ENCODE measurements at regions not wholly inside any gene's neighbourhood (a gene's known extent, or its start where the extent isn't known, plus 50 kb on each side); places are given as distances from the start of the nearest gene placed in this dataset.

DNA sequence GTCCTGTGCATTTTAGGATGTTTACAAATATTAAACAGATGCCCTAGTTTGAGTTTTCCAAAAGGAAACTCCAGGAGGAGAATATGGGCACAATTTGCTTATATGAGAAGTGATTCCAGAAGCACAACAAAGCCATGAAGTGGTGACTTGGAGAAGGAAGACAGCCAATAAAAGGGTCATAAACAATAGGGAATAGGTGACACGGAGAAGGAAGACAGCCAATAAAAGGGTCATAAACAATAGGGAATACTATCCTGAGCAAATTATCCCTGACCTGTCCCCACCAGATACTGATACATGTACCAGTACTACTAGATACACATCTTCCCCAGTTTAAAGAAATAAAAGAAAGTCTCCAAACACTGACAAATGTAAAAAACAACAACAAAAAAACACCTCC is 663.6 kb downstream of the GBE1 start:
- Histone ChIP-seq H3K4me3 (ENCODE audit: low read depth, low read length) (no peak overlapping the region), H3K27me3 (ENCODE audit: control insufficient read depth, insufficient read depth, low read length) (no peaks in the 10 kb centered on the region), H3K36me3 (ENCODE audit: control insufficient read depth, insufficient read depth, low read length) (no peaks in the 10 kb centered on the region)
- TF ChIP-seq, protein P1, sequence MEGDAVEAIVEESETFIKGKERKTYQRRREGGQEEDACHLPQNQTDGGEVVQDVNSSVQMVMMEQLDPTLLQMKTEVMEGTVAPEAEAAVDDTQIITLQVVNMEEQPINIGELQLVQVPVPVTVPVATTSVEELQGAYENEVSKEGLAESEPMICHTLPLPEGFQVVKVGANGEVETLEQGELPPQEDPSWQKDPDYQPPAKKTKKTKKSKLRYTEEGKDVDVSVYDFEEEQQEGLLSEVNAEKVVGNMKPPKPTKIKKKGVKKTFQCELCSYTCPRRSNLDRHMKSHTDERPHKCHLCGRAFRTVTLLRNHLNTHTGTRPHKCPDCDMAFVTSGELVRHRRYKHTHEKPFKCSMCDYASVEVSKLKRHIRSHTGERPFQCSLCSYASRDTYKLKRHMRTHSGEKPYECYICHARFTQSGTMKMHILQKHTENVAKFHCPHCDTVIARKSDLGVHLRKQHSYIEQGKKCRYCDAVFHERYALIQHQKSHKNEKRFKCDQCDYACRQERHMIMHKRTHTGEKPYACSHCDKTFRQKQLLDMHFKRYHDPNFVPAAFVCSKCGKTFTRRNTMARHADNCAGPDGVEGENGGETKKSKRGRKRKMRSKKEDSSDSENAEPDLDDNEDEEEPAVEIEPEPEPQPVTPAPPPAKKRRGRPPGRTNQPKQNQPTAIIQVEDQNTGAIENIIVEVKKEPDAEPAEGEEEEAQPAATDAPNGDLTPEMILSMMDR (IDR thresholded peaks at IDR 0.05; ENCODE audit: insufficient read depth, low read length, severe bottlenecking), result no peak
- FAIRE-seq (no peak), DNase-seq (ENCODE audit: low read depth) (no peak)

DNA sequence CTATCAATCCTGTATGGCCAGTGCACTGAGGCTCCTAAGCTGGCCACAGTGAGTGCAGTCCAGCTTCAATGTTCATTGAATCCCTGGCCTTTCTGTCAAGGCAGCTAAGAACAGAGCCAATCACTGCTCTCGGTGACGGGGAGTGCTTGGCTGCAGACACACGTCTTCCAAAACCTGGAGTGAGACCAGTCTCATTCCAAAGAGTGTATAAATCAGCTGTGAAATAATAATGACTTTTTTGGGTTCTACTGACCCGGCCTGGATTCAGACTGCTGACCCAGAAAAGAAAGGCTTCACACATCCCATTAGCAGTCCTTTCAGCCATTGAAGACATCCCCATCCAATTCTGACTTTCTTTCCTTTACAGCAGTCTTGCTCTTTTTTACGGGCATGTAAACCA is 665.5 kb downstream of the GBE1 start:
- Histone ChIP-seq H3K36me3 (ENCODE audit: control insufficient read depth, insufficient read depth, low read length) (no peaks in the 10 kb centered on the region), H3K27me3 (ENCODE audit: control insufficient read depth, insufficient read depth, low read length) (no peaks in the 10 kb centered on the region), H3K4me3 (ENCODE audit: low read depth, low read length) (no peak overlapping the region)
- DNase-seq (ENCODE audit: low read depth), result no peak
- TF ChIP-seq, protein P1 (IDR thresholded peaks at IDR 0.05; ENCODE audit: insufficient read depth, low read length, severe bottlenecking), result no peak
- FAIRE-seq, result no peak

- FAIRE-seq (no peak), DNase-seq (ENCODE audit: low read depth) (no peak)
- H3K36me3 ChIP-seq (ENCODE audit: control insufficient read depth, insufficient read depth, low read length), result no peaks in the 10 kb centered on the region
- no peaks in the 10 kb centered on the region for H3K27me3 ChIP-seq (ENCODE audit: control insufficient read depth, insufficient read depth, low read length)
- no peak overlapping the region for H3K4me3 ChIP-seq (ENCODE audit: low read depth, low read length)
- TF ChIP-seq, protein P1 (IDR thresholded peaks at IDR 0.05; ENCODE audit: insufficient read depth, low read length, severe bottlenecking), result no peak
Observed at GRCh38 chr3:81094986-81095385, 666.5 kb downstream of the GBE1 start.

DNA sequence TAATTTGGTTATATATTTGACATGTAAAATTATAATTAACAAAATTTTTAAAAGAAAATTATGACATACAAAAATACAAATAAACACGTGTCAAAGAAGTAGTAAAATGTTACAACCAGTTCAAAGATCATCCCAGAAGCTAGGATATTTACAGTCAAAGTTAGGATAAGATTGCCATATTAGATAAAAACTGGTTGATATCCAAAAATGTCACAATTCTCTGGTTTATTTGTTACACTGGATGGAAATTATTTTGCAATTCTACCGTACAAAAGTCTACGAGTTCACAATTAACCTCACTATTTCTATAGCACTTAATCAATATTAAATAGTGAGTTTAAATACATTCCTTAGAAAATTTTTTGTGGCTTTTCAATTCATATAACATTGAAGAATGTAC is 673.8 kb downstream of the GBE1 start:
- no peaks in the 10 kb centered on the region for H3K36me3 ChIP-seq (ENCODE audit: control insufficient read depth, insufficient read depth, low read length)
- FAIRE-seq (no peak), DNase-seq (ENCODE audit: low read depth) (no peak)
- TF ChIP-seq, protein P1 (IDR thresholded peaks at IDR 0.05; ENCODE audit: insufficient read depth, low read length, severe bottlenecking), result no peak
- no peak overlapping the region for H3K4me3 ChIP-seq (ENCODE audit: low read depth, low read length)
- H3K27me3 ChIP-seq (ENCODE audit: control insufficient read depth, insufficient read depth, low read length), result no peaks in the 10 kb centered on the region

DNA sequence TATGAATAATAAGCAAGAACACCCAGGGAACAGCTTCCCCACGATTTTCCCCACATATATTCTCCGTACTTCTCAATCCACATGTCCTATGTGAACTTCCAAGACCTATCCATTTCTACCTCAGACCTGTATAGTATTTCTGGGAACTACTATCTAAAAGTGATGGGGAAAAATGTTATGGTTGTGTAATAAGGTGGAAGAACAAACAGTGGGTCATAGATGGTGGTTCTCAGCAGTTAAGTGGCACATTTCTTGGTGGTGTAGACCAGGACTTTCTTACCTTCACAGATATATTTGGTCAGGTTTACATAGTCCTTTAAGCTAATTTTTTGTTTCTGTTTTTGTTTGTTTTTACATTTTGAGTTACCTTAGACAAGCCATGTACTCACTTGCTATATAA is 675.1 kb downstream of the GBE1 start:
- H3K4me3 ChIP-seq (ENCODE audit: low read depth, low read length), result no peak overlapping the region
- H3K36me3 ChIP-seq (ENCODE audit: control insufficient read depth, insufficient read depth, low read length), result no peaks in the 10 kb centered on the region
- TF ChIP-seq, protein P1 (IDR thresholded peaks at IDR 0.05; ENCODE audit: insufficient read depth, low read length, severe bottlenecking), result no peak
- H3K27me3 ChIP-seq (ENCODE audit: control insufficient read depth, insufficient read depth, low read length), result no peaks in the 10 kb centered on the region
- DNase-seq (ENCODE audit: low read depth) (no peak), FAIRE-seq (no peak)

- FAIRE-seq (no peak), DNase-seq (ENCODE audit: low read depth) (no peak)
- TF ChIP-seq, protein P1 (IDR thresholded peaks at IDR 0.05; ENCODE audit: insufficient read depth, low read length, severe bottlenecking), result no peak
- Histone ChIP-seq H3K27me3 (ENCODE audit: control insufficient read depth, insufficient read depth, low read length) (no peaks in the 10 kb centered on the region), H3K36me3 (ENCODE audit: control insufficient read depth, insufficient read depth, low read length) (no peaks in the 10 kb centered on the region), H3K4me3 (ENCODE audit: low read depth, low read length) (no peak overlapping the region)
Observed at GRCh38 chr3:81080608-81081007, 680.8 kb downstream of the GBE1 start.

All from bronchial epithelial cell (primary cell).